Type B pancreatic cell (in vitro differentiated cells): ENCODE measurements at regions not wholly inside any gene's neighbourhood (a gene's known extent, or its start where the extent isn't known, plus 50 kb on each side); places are given as distances from the start of the nearest gene placed in this dataset.
A peak's percentile ranks its signal among the peaks of the same experiment; 100 is the strongest.
"Not testable (repeated sequence)": the region's sequence is repeated elsewhere in the genome, so short reads cannot be mapped to it uniquely, and the experiment has no call there.

ENCODE experiments used
- DNase-seq: peaks from one replicate; pipeline ENCODE4 v3.0.0; 2021; ENCODE audit warnings: mixed read lengths; ENCODE audit not compliant: unreplicated experiment; ENCODE audit errors: extremely low spot score
- H3K27ac Mint-ChIP-seq: 2 replicates; pipeline ENCODE4 v1.8.0; 2021; ENCODE audit warnings: mild to moderate bottlenecking, mixed read lengths
- H3K27me3 Mint-ChIP-seq: 2 replicates; pipeline ENCODE4 v1.8.0; 2021; ENCODE audit warnings: mixed read lengths
- H3K36me3 Mint-ChIP-seq: 2 replicates; pipeline ENCODE4 v1.8.0; 2021; ENCODE audit warnings: mixed read lengths
- H3K4me1 Mint-ChIP-seq: one replicate; pipeline ENCODE4 v1.8.0; 2021; ENCODE audit warnings: mixed read lengths; ENCODE audit not compliant: unreplicated experiment
- H3K4me3 Mint-ChIP-seq: 2 replicates; pipeline ENCODE4 v1.8.0; 2021; ENCODE audit warnings: mild to moderate bottlenecking, mixed read lengths
- H3K9me3 Mint-ChIP-seq: 2 replicates; pipeline ENCODE4 v1.8.0; 2021; ENCODE audit warnings: mixed read lengths
- TF ChIP-seq, protein P1 (sequence below): fragments of 200-600 bp; sonication (generic); conservative IDR thresholded peaks from 2 replicates; pipeline ENCODE4 v1.5.0; 2021; ENCODE audit warnings: antibody characterized with exemption, mild to moderate bottlenecking

DNA sequence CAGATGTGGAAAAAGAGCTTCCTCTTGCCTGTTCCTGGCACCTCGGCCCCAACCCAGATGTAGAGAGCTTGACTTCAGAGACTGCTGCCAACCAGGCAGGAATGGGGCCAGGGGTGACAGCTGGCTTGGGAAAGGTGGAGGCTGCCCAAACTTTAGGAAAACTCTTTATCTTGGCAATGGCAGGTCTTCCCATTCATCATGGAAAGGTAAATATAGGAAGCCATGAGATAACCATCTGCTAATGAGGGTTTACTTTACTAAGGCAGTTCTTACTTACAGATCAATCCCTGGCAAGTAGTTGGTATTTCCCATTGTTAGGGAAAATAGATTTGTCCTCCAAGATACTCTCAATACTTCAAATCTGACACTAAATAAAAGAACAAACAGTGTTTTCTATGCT, 143.1 kb upstream of the NUDT4 start:
- no peak overlapping the region for H3K4me3 Mint-ChIP-seq
- peaks cover 5% of the 10 kb centered on the region for H3K4me1 Mint-ChIP-seq
- DNase-seq = no peak
- TF ChIP-seq, protein P1, sequence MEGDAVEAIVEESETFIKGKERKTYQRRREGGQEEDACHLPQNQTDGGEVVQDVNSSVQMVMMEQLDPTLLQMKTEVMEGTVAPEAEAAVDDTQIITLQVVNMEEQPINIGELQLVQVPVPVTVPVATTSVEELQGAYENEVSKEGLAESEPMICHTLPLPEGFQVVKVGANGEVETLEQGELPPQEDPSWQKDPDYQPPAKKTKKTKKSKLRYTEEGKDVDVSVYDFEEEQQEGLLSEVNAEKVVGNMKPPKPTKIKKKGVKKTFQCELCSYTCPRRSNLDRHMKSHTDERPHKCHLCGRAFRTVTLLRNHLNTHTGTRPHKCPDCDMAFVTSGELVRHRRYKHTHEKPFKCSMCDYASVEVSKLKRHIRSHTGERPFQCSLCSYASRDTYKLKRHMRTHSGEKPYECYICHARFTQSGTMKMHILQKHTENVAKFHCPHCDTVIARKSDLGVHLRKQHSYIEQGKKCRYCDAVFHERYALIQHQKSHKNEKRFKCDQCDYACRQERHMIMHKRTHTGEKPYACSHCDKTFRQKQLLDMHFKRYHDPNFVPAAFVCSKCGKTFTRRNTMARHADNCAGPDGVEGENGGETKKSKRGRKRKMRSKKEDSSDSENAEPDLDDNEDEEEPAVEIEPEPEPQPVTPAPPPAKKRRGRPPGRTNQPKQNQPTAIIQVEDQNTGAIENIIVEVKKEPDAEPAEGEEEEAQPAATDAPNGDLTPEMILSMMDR = no peak
- peaks cover 5% of the 10 kb centered on the region for H3K36me3 Mint-ChIP-seq
- peaks cover 2% of the 10 kb centered on the region for H3K9me3 Mint-ChIP-seq
- no peak overlapping the region for H3K27ac Mint-ChIP-seq
- no peaks in the 10 kb centered on the region for H3K27me3 Mint-ChIP-seq

DNA sequence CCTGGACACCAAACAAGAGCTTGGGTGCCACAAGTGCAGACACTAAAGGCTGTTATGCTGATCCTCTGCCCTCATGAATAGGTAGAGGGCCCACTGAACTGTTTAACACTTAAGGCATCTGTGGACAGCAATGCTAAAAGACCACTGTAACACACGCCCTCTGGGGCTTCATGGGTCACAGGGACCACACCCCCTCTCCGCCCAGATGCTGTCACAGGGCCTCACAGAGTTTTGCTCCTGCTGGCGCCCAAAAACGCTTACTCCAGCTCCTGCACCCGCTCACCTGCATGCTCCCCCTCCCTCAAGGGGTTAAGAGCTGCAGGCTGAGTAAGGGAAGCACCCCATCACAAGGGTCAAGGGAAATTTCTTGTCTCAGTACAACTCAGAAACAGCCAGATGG, 141.8 kb upstream of the NUDT4 start:
- H3K27ac Mint-ChIP-seq = no peak overlapping the region
- no peaks in the 10 kb centered on the region for H3K27me3 Mint-ChIP-seq
- H3K4me1 Mint-ChIP-seq = peaks cover 5% of the 10 kb centered on the region
- TF ChIP-seq, protein P1 = no peak
- H3K36me3 Mint-ChIP-seq = peaks cover 5% of the 10 kb centered on the region
- peaks cover 10% of the 10 kb centered on the region for H3K9me3 Mint-ChIP-seq
- no peak overlapping the region for H3K4me3 Mint-ChIP-seq
- no peak for DNase-seq

DNA sequence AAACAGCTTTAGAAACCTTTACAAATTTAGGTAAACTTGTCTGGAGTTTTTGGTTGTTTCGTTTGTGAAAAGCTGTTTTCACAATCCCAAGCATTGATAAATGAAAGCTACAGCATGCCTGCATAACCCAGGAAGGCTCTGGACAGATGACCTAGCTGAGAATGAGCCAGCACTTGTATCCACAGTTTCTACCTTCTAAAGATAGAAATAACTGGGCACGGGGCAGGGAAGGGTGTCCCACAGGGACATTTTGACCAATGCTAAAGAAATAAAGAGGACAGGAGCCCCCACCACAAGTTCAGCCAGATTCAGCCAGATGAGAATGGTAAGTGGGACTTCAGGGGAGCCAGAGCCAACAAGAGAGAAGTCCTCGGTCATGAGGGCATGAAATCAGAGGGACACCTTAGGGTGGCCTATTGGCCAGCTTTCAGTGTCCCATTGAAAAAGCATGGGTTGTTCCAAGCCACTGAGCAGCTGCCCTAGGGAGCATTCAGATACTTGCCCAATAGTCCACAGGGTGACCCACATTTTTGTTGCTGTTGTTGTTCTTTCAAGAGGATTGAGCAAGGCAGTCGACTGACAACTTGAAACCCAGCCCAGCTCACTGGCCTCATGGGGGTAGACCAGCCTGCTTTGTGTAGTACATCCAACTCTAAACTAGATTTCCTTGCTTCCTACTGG, 140.3 kb upstream of the NUDT4 start:
- Mint-ChIP-seq H3K4me1 (peaks cover 7% of the 10 kb centered on the region), H3K36me3 (peaks cover 5% of the 10 kb centered on the region), H3K27ac (no peak overlapping the region), H3K27me3 (no peaks in the 10 kb centered on the region), H3K9me3 (peaks cover 10% of the 10 kb centered on the region), H3K4me3 (no peak overlapping the region)
- DNase-seq = no peak
- TF ChIP-seq, protein P1 = no peak

DNA sequence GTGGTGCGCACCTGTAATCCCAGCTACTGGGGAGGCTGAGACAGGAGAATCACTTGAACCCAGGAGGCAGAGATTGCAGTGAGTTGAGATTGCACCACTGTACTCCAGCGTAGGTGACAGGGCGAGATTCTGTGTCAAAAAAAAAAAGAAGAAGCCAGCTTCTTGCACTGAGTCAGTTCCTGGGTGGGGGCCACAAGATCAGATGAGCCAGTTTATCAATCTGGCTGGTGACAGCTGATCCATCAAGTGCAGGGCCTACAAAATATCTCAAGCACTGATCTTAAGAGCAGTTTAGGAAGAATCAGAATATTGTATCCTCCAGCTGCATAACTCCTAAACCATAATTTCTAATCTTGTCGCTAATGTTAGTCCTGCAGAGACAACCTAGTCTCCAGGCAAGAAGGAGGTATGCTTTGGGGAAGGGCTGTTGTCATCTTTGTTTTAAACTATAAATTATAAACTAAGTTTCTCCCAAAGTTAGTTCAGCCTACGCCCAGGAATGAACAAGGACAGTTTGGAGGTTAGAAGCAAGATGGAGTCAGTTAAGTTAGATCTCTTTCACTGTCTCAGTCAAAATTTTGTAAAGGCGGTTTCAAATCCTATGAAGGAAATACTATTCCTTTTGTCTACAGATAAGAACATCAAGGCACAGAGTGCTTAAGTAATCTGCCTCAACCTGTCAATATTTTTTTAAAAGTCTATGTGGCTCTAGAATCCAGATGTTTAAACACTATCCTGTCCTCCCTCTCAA, 139.0 kb upstream of the NUDT4 start:
- H3K27me3 Mint-ChIP-seq, H3K36me3 Mint-ChIP-seq, H3K4me3 Mint-ChIP-seq, H3K27ac Mint-ChIP-seq, DNase-seq: not testable (repeated sequence)
- Mint-ChIP-seq H3K9me3 (peaks cover 10% of the 10 kb centered on the region), H3K4me1 (peaks cover 20% of the 10 kb centered on the region)

DNA sequence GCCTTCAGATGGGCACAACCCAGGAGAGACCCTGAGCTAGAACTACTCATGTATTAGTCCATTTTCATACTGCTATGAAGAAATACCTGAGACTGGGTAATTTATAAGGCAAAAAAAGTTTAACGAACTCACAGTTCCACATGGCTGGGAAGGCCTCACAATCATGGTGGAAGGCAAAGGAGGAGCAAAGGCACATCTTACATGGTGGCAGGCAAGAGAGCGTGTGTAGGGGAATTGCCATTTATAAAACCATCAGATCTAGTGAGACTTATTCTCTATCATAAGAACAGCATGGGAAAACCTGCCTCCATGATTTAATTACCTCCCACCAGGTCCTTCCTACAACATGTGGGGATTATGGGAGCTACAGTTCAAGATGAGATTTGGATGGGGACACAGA, 137.9 kb upstream of the NUDT4 start:
- peaks cover 28% of the 10 kb centered on the region for H3K4me1 Mint-ChIP-seq
- H3K9me3 Mint-ChIP-seq = peaks cover 15% of the 10 kb centered on the region
- not testable (repeated sequence) for H3K27me3 Mint-ChIP-seq, H3K36me3 Mint-ChIP-seq, H3K27ac Mint-ChIP-seq, H3K4me3 Mint-ChIP-seq, DNase-seq

DNA sequence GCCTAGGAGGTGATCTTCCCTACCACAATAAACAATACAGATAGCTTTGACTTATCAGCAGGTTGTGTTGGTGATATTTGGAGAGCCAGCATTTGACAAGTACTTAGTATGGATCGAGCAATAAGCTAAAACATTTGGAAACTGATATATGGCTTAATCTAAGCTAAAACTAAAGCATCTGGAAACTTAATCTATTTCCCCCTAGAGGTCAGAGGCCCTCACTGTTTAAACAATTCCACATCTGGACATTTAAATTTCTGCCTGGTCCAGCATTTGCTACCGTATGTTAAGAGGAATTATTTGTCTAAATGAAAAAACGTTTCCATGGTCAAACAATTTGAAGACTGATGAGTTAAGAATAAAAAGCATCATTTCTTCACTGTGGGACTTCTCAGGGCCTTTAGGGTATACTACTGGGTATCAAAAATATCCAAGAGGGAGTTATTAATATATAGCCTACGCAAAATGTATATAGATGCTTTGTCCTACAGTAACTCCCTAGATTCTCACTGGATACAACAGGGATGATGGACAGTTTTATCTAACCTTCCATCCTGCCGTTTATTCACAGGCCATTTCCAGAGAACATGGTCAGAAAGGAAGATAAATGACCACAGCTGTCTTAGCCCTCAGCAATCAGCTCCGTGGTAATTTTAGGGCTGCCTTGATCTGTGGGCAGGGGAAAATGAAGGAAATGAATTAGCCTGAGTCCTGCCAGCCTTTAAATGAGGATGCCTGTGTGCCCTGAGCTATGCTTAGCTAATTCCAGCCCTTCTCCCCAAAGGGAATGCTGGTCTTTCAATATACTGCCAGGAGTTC, 135.4 kb upstream of the NUDT4 start:
- peaks cover 28% of the 10 kb centered on the region for H3K4me1 Mint-ChIP-seq

More for the DNA sequence above, 135.4 kb upstream of the NUDT4 start:
- no peak overlapping the region for H3K27ac Mint-ChIP-seq
- no peaks in the 10 kb centered on the region for H3K27me3 Mint-ChIP-seq
- TF ChIP-seq, protein P1 = peak; percentile 54
- DNase-seq = no peak
- peaks cover 3% of the 10 kb centered on the region for H3K36me3 Mint-ChIP-seq
- peaks cover 15% of the 10 kb centered on the region for H3K9me3 Mint-ChIP-seq
- H3K4me3 Mint-ChIP-seq = no peak overlapping the region
